Endothelial cell of umbilical vein (primary cell): ENCODE measurements at regions not wholly inside any gene's neighbourhood (a gene's known extent, or its start where the extent isn't known, plus 50 kb on each side); places are given as distances from the start of the nearest gene placed in this dataset.

Experiments
- BruUV-seq: library from RNA; stranded (reverse); fragments of 400-500 nt; replicated peaks from 2 replicates; lab custom pipeline; 2021; lab: Mats Ljungman, UMichigan
- CTCF ChIA-PET: fragments of 300-600, 350-600 bp; sonication (Branson Sonifier 250); formaldehyde crosslinking; loops from one replicate; lab custom pipeline; 2021; ENCODE audit warnings: antibody characterized with exemption, inconsistent platforms; lab: Charles Lee
- POLR2A ChIA-PET: fragments of 300-600, 350-600 bp; sonication (Branson Sonifier 250); formaldehyde crosslinking; loops from one replicate; lab custom pipeline; 2021; ENCODE audit warnings: antibody characterized with exemption, inconsistent platforms; lab: Charles Lee
- DNase-seq: peaks from one replicate; pipeline ENCODE4 v3.0.0-alpha.2; 2011; ENCODE audit warnings: low read depth, low spot score
- FAIRE-seq: peaks from 2 replicates; lab custom pipeline; 2011; peaks lifted over from hg19 to GRCh38; lab: Jason Lieb, UNC
- H2AFZ ChIP-seq: 2 replicates; pipeline ENCODE4 v1.6.0; 2012; ENCODE audit warnings: low read depth, low read length, control low read depth, inconsistent platforms
- H3K27ac ChIP-seq: 2 replicates; pipeline ENCODE4 v1.5.1; 2011; ENCODE audit warnings: low read depth, mild to moderate bottlenecking, control low read depth, low read length, moderate library complexity; ENCODE audit not compliant: insufficient read depth
- H3K27me3 ChIP-seq, 2 experiments: 2 replicates each; pipeline versions ENCODE4 v1.6.0 to v1.6.1; 2011; ENCODE audit warnings: low read length in 2 of 2, mixed read lengths in 1 of 2; ENCODE audit not compliant: control insufficient read depth in 2 of 2, insufficient read depth in 2 of 2
- H3K36me3 ChIP-seq, 2 experiments: 2 replicates in 1 of 2; 3 replicates in 1 of 2; pipeline ENCODE4 v1.5.1; 2011; ENCODE audit warnings: low read length in 2 of 2, mild to moderate bottlenecking in 1 of 2, moderate library complexity in 1 of 2; ENCODE audit not compliant: control insufficient read depth in 2 of 2, insufficient read depth in 2 of 2; ENCODE audit errors: extremely low read depth in 1 of 2
- H3K4me1 ChIP-seq: 3 replicates; pipeline ENCODE4 v1.5.1; 2011; ENCODE audit warnings: mild to moderate bottlenecking, low read length; ENCODE audit not compliant: control insufficient read depth, insufficient read depth; ENCODE audit errors: extremely low read depth
- H3K4me2 ChIP-seq: 2 replicates; pipeline ENCODE4 v1.6.1; 2011; ENCODE audit warnings: low read length, control low read depth, mixed read lengths; ENCODE audit not compliant: insufficient read depth
- H3K4me3 ChIP-seq, 3 experiments: fragments of 200-600 bp in 1 of 3; sonication (generic), shearing (Covaris generic) in 1 of 3; replicated peaks in 1 of 3; 2 replicates each; pipeline ENCODE4 v1.5.1; 2011 to 2016; ENCODE audit warnings: control low read depth in 3 of 3, low read length in 3 of 3, mild to moderate bottlenecking in 2 of 3, inconsistent platforms in 1 of 3, low read depth in 1 of 3, moderate library complexity in 1 of 3; ENCODE audit not compliant: insufficient read depth in 1 of 3
- H3K79me2 ChIP-seq: 2 replicates; pipeline ENCODE4 v1.6.0; 2012; ENCODE audit warnings: low read length, inconsistent platforms; ENCODE audit not compliant: control insufficient read depth, insufficient read depth
- H3K9ac ChIP-seq: replicated peaks from 2 replicates; pipeline ENCODE3; 2011; ENCODE audit warnings: low read length, control low read depth; ENCODE audit not compliant: insufficient read depth; ENCODE audit errors: extremely low read depth
- H3K9me1 ChIP-seq: replicated peaks from 3 replicates; pipeline ENCODE4 v1.6.0; 2011; ENCODE audit warnings: mild to moderate bottlenecking, low read length; ENCODE audit not compliant: control insufficient read depth, insufficient read depth; ENCODE audit errors: extremely low read depth
- H3K9me3 ChIP-seq: replicated peaks from 2 replicates; pipeline ENCODE4 v1.5.1; 2012; ENCODE audit warnings: low read length, inconsistent platforms; ENCODE audit not compliant: control insufficient read depth, insufficient read depth
- H4K20me1 ChIP-seq: replicated peaks from 2 replicates; pipeline ENCODE3; 2011; ENCODE audit warnings: mild to moderate bottlenecking, low read length; ENCODE audit not compliant: control insufficient read depth, insufficient read depth; ENCODE audit errors: extremely low read depth
- CTCF ChIP-seq, 2 donors: IDR thresholded peaks; 1 replicate in 1 of 2; 2 replicates in 1 of 2; pipeline ENCODE4 v1.5.1; 2011; ENCODE audit warnings: low read length in 2 of 2, mild to moderate bottlenecking in 2 of 2, moderate library complexity in 2 of 2, control low read depth in 1 of 2, inconsistent platforms in 1 of 2, low read depth in 1 of 2; ENCODE audit not compliant: insufficient read depth in 1 of 2; ENCODE audit errors: extremely low read depth in 1 of 2
- EZH2 ChIP-seq: IDR thresholded peaks from 2 replicates; pipeline ENCODE4 v1.6.1; 2012; ENCODE audit warnings: borderline replicate concordance, low read depth, mild to moderate bottlenecking, moderate library complexity, low read length, inconsistent platforms; ENCODE audit not compliant: severe bottlenecking
- FOS ChIP-seq: IDR thresholded peaks from 2 replicates; pipeline ENCODE4 v1.6.1; 2011; ENCODE audit warnings: mild to moderate bottlenecking, low read length, moderate library complexity, borderline replicate concordance; ENCODE audit not compliant: insufficient read depth
- GATA2 ChIP-seq: IDR thresholded peaks from 2 replicates; pipeline ENCODE4 v1.7.0; 2011; ENCODE audit warnings: low read depth, mild to moderate bottlenecking, moderate library complexity, mixed read lengths, low read length; ENCODE audit not compliant: insufficient read length, insufficient read depth
- JUN ChIP-seq: IDR thresholded peaks from 2 replicates; pipeline ENCODE4 v1.6.1; 2011; ENCODE audit warnings: borderline replicate concordance, low read depth; ENCODE audit not compliant: insufficient read length, insufficient read depth
- MAX ChIP-seq: IDR thresholded peaks from 2 replicates; pipeline ENCODE4 v1.6.1; 2011; ENCODE audit not compliant: insufficient read depth, insufficient read length
- MYC ChIP-seq: IDR thresholded peaks from one replicate; pipeline ENCODE4 v1.6.1; 2011; ENCODE audit warnings: mild to moderate bottlenecking, low read depth, low read length
- POLR2A ChIP-seq: IDR thresholded peaks from 2 replicates; pipeline ENCODE4 v1.6.1; 2012; ENCODE audit warnings: low read depth, mild to moderate bottlenecking, control low read depth, low read length
- POLR2AphosphoS5 ChIP-seq: IDR thresholded peaks from 2 replicates; pipeline ENCODE4 v1.6.1; 2012; ENCODE audit warnings: low read depth, mild to moderate bottlenecking, control low read depth, low read length, moderate library complexity; ENCODE audit not compliant: insufficient read depth
- dilution Hi-C: fragments of 300-500 bp; cut with MboI; formaldehyde crosslinking; loops from one replicate; pipeline ENCODE4 v1.15.0; 2019; ENCODE audit warnings: low sequenced_read_pairs; ENCODE audit not compliant: extremely low pct_ligation_motif_present
- intact Hi-C: fragments of 100-400 bp; cut with micrococcal nuclease; formaldehyde crosslinking; loops from one replicate; pipeline ENCODE4 v1.10.0; 2022

- DNase-seq (no peak), FAIRE-seq (no peak)
- no peaks in the 10 kb centered on the region for H3K36me3 ChIP-seq
- H3K9ac ChIP-seq, result no peak overlapping the region
- intact Hi-C loops, result no loop called here
- no peak overlapping the region for H3K4me2 ChIP-seq
- no peaks in the 10 kb centered on the region for H3K9me3 ChIP-seq
- ChIA-PET POLR2A (no interaction called here), CTCF (no interaction called here)
- H3K4me1 ChIP-seq, result no peaks in the 10 kb centered on the region
- no peak overlapping the region for H3K4me3 ChIP-seq
- BruUV-seq, result no TSS peak
- H2AFZ ChIP-seq, result no peak overlapping the region
- dilution Hi-C loops, result no loop called here
- H3K27ac ChIP-seq, result no peak overlapping the region
- H3K9me1 ChIP-seq, result no peaks in the 10 kb centered on the region
- no peaks in the 10 kb centered on the region for H3K79me2 ChIP-seq
- no peaks in the 10 kb centered on the region for H3K27me3 ChIP-seq
- H4K20me1 ChIP-seq, result no peaks in the 10 kb centered on the region
- TF ChIP-seq CTCF (IDR thresholded peaks at IDR 0.05; ENCODE audit: extremely low read depth in 1 of 2, insufficient read depth in 1 of 2, low read depth in 1 of 2, low read length in 2 of 2) (no peak), JUN (no peak)
These were observed 63.5 kb upstream of the IL1RAPL2 start for GRCh38 chrX:104502460-104502859.

- no peaks in the 10 kb centered on the region for H3K9me1 ChIP-seq
These were observed 77.2 kb upstream of the IL1RAPL2 start for GRCh38 chrX:104488811-104489210.

More at GRCh38 chrX:104488811-104489210, 77.2 kb upstream of the IL1RAPL2 start:
- FAIRE-seq, result no peak
- H3K9me3 ChIP-seq, result no peaks in the 10 kb centered on the region
- no peak overlapping the region for H3K4me2 ChIP-seq
- POLR2A ChIA-PET, result no interaction called here
- H3K36me3 ChIP-seq, result no peaks in the 10 kb centered on the region
- H3K4me3 ChIP-seq, result no peak overlapping the region
- intact Hi-C loops (no loop called here), dilution Hi-C loops (no loop called here)
- no peak overlapping the region for H3K27ac ChIP-seq
- DNase-seq, result no peak
- H3K79me2 ChIP-seq, result no peaks in the 10 kb centered on the region
- no peak overlapping the region for H3K9ac ChIP-seq
- no peaks in the 10 kb centered on the region for H4K20me1 ChIP-seq
- TF ChIP-seq GATA2, result no peak
- TF ChIP-seq POLR2AphosphoS5, result no peak
- no peak for TF ChIP-seq EZH2
- no peak for TF ChIP-seq MYC
- TF ChIP-seq POLR2A, result no peak
- no peak for TF ChIP-seq JUN
- TF ChIP-seq FOS, result no peak
- TF ChIP-seq CTCF (IDR thresholded peaks at IDR 0.05; ENCODE audit: extremely low read depth in 1 of 2, insufficient read depth in 1 of 2, low read depth in 1 of 2, low read length in 2 of 2), result no peak
- no peak for TF ChIP-seq MAX
- BruUV-seq, result no TSS peak
- CTCF ChIA-PET, result no interaction called here
- no peak overlapping the region for H2AFZ ChIP-seq
- H3K4me1 ChIP-seq, result no peaks in the 10 kb centered on the region
- H3K27me3 ChIP-seq, result no peaks in the 10 kb centered on the region
